NT2/D1 (cell line): ENCODE measurements at regions not wholly inside any gene's neighbourhood (a gene's known extent, or its start where the extent isn't known, plus 50 kb on each side); places are given as distances from the start of the nearest gene placed in this dataset.

Experiments used
- DNase-seq: peaks from one replicate; pipeline ENCODE4 v3.0.0-alpha.2; 2011; ENCODE audit warnings: low read depth, low spot score
- H3K27me3 ChIP-seq: 2 replicates; pipeline ENCODE4 v1.6.0; 2011; ENCODE audit warnings: mild to moderate bottlenecking; ENCODE audit not compliant: insufficient read length, insufficient read depth
- H3K36me3 ChIP-seq: 2 replicates; pipeline ENCODE4 v1.6.1; 2011; ENCODE audit warnings: mild to moderate bottlenecking, low read length, mixed read lengths; ENCODE audit not compliant: insufficient read depth, insufficient read length
- H3K4me1 ChIP-seq: 2 replicates; pipeline ENCODE4 v1.5.1; 2011; ENCODE audit not compliant: insufficient read depth, insufficient read length
- H3K4me3 ChIP-seq: 2 replicates; pipeline ENCODE4 v1.5.1; 2011; ENCODE audit warnings: low read depth; ENCODE audit not compliant: insufficient read length
- H3K9ac ChIP-seq: 2 replicates; pipeline ENCODE4 v1.6.0; 2011; ENCODE audit warnings: low read depth; ENCODE audit not compliant: insufficient read length
- H3K9me3 ChIP-seq: 2 replicates; pipeline ENCODE4 v1.5.1; 2011; ENCODE audit warnings: mild to moderate bottlenecking, low read length; ENCODE audit not compliant: insufficient read depth
- SUZ12 ChIP-seq: IDR thresholded peaks from 2 replicates; pipeline ENCODE4 v1.6.1; 2011; ENCODE audit not compliant: insufficient read length, insufficient read depth; ENCODE audit errors: extremely low read depth
- YY1 ChIP-seq: IDR thresholded peaks from 2 replicates; pipeline ENCODE4 v1.6.1; 2011; ENCODE audit not compliant: insufficient read length, insufficient read depth
- ZNF274 ChIP-seq: IDR thresholded peaks from 2 replicates; pipeline ENCODE4 v1.6.1; 2011; ENCODE audit warnings: mild to moderate bottlenecking, low read depth, low read length

DNA sequence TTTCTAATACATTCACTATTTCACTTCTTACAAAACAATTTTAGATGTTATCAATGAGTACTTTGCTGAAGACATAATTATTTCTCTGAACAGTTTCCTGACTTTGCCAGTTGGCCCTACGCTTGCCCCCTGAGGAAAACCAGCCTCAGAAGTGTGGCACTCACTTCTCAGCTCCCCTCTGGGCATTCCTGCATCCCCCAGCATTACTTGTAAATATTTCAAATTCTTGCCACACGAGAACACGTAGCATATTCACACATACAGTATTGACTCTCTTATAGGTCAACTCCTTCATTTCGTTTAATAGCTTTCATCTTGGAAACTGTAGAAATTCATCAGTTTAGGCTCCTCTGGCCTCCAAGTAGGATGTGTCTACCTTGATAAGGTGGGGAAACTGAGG lies 65.2 kb downstream of the OTX2 start:
- H3K9ac ChIP-seq: no peak overlapping the region
- no peaks in the 10 kb centered on the region for H3K36me3 ChIP-seq
- no peak for DNase-seq
- H3K4me3 ChIP-seq: no peak overlapping the region
- H3K9me3 ChIP-seq: no peaks in the 10 kb centered on the region
- no peaks in the 10 kb centered on the region for H3K27me3 ChIP-seq
- TF ChIP-seq SUZ12: no peak
- no peak for TF ChIP-seq YY1
- TF ChIP-seq ZNF274: no peak
- H3K4me1 ChIP-seq: peaks cover 4% of the 10 kb centered on the region

DNA sequence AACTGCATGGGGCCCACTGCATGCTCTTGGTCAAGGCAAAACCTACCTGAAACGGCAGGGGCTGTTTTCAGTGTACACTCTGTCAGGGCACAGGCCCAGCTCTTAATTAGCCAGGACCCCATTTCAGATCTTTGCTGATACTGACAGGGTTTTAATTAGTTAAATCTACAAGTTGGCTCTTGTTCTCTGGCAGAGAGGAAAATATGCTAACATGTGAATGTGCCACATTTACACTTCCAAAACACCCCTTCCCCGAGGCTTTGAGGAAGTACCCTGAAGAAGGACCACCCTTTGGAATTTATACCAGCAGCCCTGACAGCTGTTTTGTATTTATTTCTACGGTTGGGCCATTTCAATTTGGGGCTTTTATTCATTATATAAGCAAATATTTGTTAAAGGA lies 66.3 kb downstream of the OTX2 start:
- Histone ChIP-seq H3K27me3 (no peaks in the 10 kb centered on the region), H3K9me3 (no peaks in the 10 kb centered on the region), H3K9ac (no peak overlapping the region), H3K4me3 (no peak overlapping the region), H3K4me1 (peaks cover 2% of the 10 kb centered on the region), H3K36me3 (no peaks in the 10 kb centered on the region)
- no peak for TF ChIP-seq YY1
- no peak for TF ChIP-seq SUZ12
- TF ChIP-seq ZNF274: no peak
- DNase-seq: no peak

DNA sequence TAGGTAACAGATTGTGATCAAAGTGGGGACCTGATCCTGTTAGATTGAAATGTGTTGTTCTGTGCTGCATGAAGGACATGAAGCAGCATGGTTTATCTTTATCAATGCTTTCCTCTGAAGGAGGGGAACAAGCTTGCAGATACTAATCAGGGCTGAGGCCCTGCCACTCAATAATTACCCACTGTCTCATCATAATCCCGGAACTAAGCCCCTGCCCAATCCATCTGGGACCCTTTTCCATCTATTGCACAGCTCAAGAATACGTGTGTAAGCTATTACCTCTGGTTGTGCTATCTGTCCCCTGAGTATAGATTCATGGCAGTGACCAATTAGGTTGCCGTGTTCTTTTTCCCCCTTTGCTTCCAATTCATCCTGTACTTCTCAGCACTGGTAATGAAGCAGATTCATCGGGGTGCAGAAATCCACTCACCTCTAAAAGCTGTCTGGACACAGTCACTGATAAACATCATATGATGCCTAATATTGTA lies 67.8 kb downstream of the OTX2 start:
- no peak for DNase-seq
- TF ChIP-seq ZNF274: no peak
- TF ChIP-seq YY1: no peak
- no peak for TF ChIP-seq SUZ12
- Histone ChIP-seq H3K9me3 (no peaks in the 10 kb centered on the region), H3K27me3 (peaks cover 2% of the 10 kb centered on the region), H3K9ac (no peak overlapping the region), H3K36me3 (no peaks in the 10 kb centered on the region), H3K4me1 (peaks cover 2% of the 10 kb centered on the region), H3K4me3 (no peak overlapping the region)

DNA sequence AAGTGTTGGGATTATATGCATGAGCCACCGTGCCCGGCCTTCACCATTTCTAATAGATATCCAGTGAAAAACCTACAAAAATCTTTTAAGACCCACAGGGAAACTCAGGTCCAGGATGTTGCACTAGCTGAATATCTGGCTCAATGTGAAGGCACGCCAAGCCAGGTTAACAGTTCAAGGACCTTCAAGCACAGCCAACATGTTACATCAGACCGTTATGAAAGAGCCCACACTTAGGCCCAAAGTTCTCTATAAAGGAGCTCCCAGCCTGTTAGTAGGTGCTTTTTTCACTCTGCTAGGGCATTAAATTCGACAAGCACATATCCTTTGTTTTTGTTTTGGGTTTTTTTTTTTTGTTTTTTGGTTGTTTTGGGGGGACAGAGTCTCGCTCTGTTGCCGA lies 69.0 kb downstream of the OTX2 start:
- no peak for DNase-seq
- TF ChIP-seq YY1 (no peak), ZNF274 (no peak), SUZ12 (no peak)

DNA sequence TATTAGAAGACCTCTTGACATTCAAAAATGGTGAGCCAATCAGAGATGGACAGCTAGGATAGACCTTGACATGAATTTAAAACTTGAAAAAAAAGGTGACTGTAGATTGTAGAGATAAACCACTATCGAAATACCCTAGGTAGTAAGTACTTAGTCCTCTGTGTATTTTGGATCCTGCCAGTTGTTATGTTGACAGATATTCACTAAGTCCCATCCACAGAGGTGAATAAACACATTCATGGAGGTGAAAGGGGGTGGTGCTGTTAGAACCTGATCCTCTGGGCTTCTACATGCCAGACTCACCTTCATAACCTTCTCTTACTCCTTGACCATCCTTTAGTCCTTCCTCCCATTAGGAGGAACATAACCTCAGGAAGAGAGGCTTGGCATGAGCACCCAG lies 72.3 kb downstream of the OTX2 start:
- peaks cover 6% of the 10 kb centered on the region for H3K4me1 ChIP-seq
- no peaks in the 10 kb centered on the region for H3K9me3 ChIP-seq
- no peak for DNase-seq
- H3K9ac ChIP-seq: no peak overlapping the region
- TF ChIP-seq ZNF274: no peak
- TF ChIP-seq SUZ12: no peak
- TF ChIP-seq YY1: no peak
- H3K36me3 ChIP-seq: no peaks in the 10 kb centered on the region
- peaks cover 36% of the 10 kb centered on the region for H3K27me3 ChIP-seq
- no peak overlapping the region for H3K4me3 ChIP-seq

More for the DNA sequence above, 69.0 kb downstream of the OTX2 start:
- Histone ChIP-seq H3K4me1 (peaks cover 2% of the 10 kb centered on the region), H3K9me3 (no peaks in the 10 kb centered on the region), H3K4me3 (no peak overlapping the region), H3K27me3 (peaks cover 11% of the 10 kb centered on the region), H3K36me3 (no peaks in the 10 kb centered on the region), H3K9ac (no peak overlapping the region)

DNA sequence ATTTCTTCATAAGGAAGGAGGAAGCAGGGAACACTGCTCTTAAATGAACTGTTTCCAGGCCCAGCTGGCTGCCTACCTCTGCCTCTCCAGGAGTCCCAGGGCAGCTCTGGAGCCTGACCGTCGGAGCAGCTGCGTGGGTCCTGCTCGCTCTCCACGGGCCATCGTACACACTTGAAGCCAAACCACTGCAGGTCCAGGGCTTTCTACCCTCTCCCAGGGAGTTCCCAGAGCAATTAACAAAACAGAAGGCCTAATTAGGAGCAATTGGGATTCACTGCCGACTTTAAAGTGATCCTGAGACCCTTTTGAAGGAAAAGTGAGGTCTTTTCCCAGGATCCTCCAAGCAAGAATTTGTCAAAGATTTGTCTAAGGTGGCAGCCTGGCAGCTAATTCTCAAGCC lies 76.9 kb downstream of the OTX2 start:
- Histone ChIP-seq H3K4me1 (peaks cover 8% of the 10 kb centered on the region), H3K9ac (peak overlapping the region; percentile 11), H3K27me3 (peaks cover 76% of the 10 kb centered on the region), H3K9me3 (no peaks in the 10 kb centered on the region), H3K36me3 (no peaks in the 10 kb centered on the region), H3K4me3 (no peak overlapping the region)
- no peak for TF ChIP-seq ZNF274
- no peak for TF ChIP-seq SUZ12
- no peak for TF ChIP-seq YY1
- peak; percentile 74 for DNase-seq

DNA sequence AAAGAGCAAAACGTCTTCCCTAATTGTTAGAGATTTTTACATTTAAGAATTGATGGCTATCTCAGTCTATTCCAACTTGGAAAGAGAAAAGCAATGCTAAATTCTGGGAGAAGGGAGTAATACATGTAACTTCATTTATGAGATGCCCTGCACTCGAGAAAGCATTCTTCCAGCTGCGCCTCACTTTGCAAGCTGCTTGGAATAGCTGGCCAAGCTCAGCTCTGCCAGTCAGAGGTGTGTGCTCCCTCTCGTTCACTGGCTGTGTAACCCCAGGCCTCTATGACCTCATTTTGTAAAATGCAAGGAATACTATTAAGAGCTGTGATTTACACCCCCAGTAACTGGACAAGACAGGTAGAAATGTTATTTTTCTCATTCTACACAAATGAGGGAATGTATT lies 79.1 kb downstream of the OTX2 start:
- H3K4me3 ChIP-seq: peak overlapping the region; percentile 4
- no peaks in the 10 kb centered on the region for H3K9me3 ChIP-seq
- TF ChIP-seq SUZ12: no peak
- TF ChIP-seq YY1: no peak
- TF ChIP-seq ZNF274: no peak
- no peak for DNase-seq
- H3K27me3 ChIP-seq: peaks cover 64% of the 10 kb centered on the region
- no peaks in the 10 kb centered on the region for H3K36me3 ChIP-seq
- H3K4me1 ChIP-seq: peaks cover 8% of the 10 kb centered on the region
- no peak overlapping the region for H3K9ac ChIP-seq
